H1 (cell line): ENCODE measurements at regions not wholly inside any gene's neighbourhood (a gene's known extent, or its start where the extent isn't known, plus 50 kb on each side); places are given as distances from the start of the nearest gene placed in this dataset.

Experiments used
- CTCF ChIA-PET: fragments of 300-600 bp; sonication (Branson Sonifier 250); formaldehyde crosslinking; loops from one replicate; lab custom pipeline; 2021; ENCODE audit not compliant: partially characterized antibody; lab: Charles Lee
- POLR2A ChIA-PET: fragments of 300-600 bp; sonication (Branson Sonifier 250); formaldehyde crosslinking; loops from one replicate; lab custom pipeline; 2021; ENCODE audit warnings: inconsistent platforms; ENCODE audit not compliant: partially characterized antibody; lab: Charles Lee
- DNase-seq, 2 experiments: peaks; one replicate each; pipeline versions ENCODE4 v3.0.0 to v3.0.0-alpha.2; 2010 to 2022; ENCODE audit warnings: low spot score in 2 of 2, low read depth in 1 of 2, mixed read lengths in 1 of 2
- FAIRE-seq: peaks from 2 replicates; lab custom pipeline; 2011; peaks lifted over from hg19 to GRCh38; lab: Jason Lieb, UNC
- H2AFZ ChIP-seq: 2 replicates; pipeline ENCODE4 v1.8.1; 2012; ENCODE audit warnings: low read length, inconsistent platforms
- H2AK5ac ChIP-seq: 2 replicates; pipeline ENCODE4 v1.6.1; 2013; ENCODE audit warnings: low read depth, low read length
- H2BK120ac ChIP-seq: replicated peaks from 2 replicates; pipeline ENCODE3; 2013; ENCODE audit warnings: low read depth, low read length, inconsistent platforms
- H2BK12ac ChIP-seq: 2 replicates; pipeline ENCODE4 v1.6.1; 2013; ENCODE audit warnings: low read depth, low read length
- H2BK15ac ChIP-seq: 2 replicates; pipeline ENCODE4 v1.6.1; 2013; ENCODE audit warnings: low read length
- H2BK20ac ChIP-seq: 2 replicates; pipeline ENCODE4 v1.6.1; 2013; ENCODE audit warnings: low read length
- H2BK5ac ChIP-seq: 2 replicates; pipeline ENCODE4 v1.6.1; 2013; ENCODE audit warnings: low read depth, low read length
- H3K14ac ChIP-seq: 2 replicates; pipeline ENCODE4 v1.6.1; 2013; ENCODE audit warnings: inconsistent platforms; ENCODE audit not compliant: insufficient read length
- H3K18ac ChIP-seq: 2 replicates; pipeline ENCODE4 v1.6.1; 2013; ENCODE audit warnings: low read length; ENCODE audit errors: extremely low read depth
- H3K23ac ChIP-seq: 2 replicates; pipeline ENCODE4 v1.6.1; 2013; ENCODE audit warnings: inconsistent platforms; ENCODE audit not compliant: insufficient read length
- H3K23me2 ChIP-seq: 2 replicates; pipeline ENCODE4 v1.6.1; 2013; ENCODE audit warnings: low read depth, low read length
- H3K27ac ChIP-seq: 2 replicates; pipeline ENCODE4 v1.6.1; 2011; ENCODE audit warnings: low read depth, low read length, inconsistent platforms
- H3K27me3 ChIP-seq, 4 experiments: replicated peaks in 1 of 4; 1 replicate in 1 of 4; 2 replicates in 3 of 4; pipeline versions ENCODE4 v1.6.1 to v1.8.1; 2011 to 2013; ENCODE audit warnings: low read length in 3 of 4, mild to moderate bottlenecking in 3 of 4, inconsistent platforms in 2 of 4, mixed read lengths in 2 of 4, moderate library complexity in 1 of 4; ENCODE audit not compliant: control insufficient read depth in 3 of 4, insufficient read depth in 3 of 4; ENCODE audit errors: extremely low read depth in 1 of 4
- H3K36me3 ChIP-seq, 4 experiments: 2 replicates each; pipeline versions ENCODE4 v1.6.1 to v1.8.1; 2011 to 2013; ENCODE audit warnings: mild to moderate bottlenecking in 4 of 4, low read length in 3 of 4, moderate library complexity in 2 of 4, control low read depth in 1 of 4, inconsistent platforms in 1 of 4; ENCODE audit not compliant: insufficient read depth in 4 of 4, control insufficient read depth in 2 of 4
- H3K4ac ChIP-seq: replicated peaks from 2 replicates; pipeline ENCODE3; 2013; ENCODE audit warnings: low read length, low read depth, mixed read lengths, inconsistent platforms; ENCODE audit not compliant: insufficient read length
- H3K4me1 ChIP-seq, 4 experiments: replicated peaks in 1 of 4; 1 replicate in 1 of 4; 2 replicates in 3 of 4; pipeline versions ENCODE4 v1.6.1 to v1.8.1; 2011 to 2013; ENCODE audit warnings: low read length in 3 of 4, inconsistent platforms in 2 of 4, mixed read lengths in 1 of 4; ENCODE audit not compliant: insufficient read depth in 4 of 4, control insufficient read depth in 3 of 4
- H3K4me2 ChIP-seq, 2 experiments: 2 replicates each; pipeline versions ENCODE4 v1.6.1 to v1.8.1; 2011 to 2013; ENCODE audit warnings: low read depth in 2 of 2, low read length in 2 of 2, control low read depth in 1 of 2, inconsistent platforms in 1 of 2, mild to moderate bottlenecking in 1 of 2; ENCODE audit not compliant: insufficient read depth in 1 of 2
- H3K4me3 ChIP-seq, 4 experiments: fragments of 200-600, 300-600 bp in 1 of 4; sonication (generic), shearing (Covaris generic), sonication (Bioruptor Twin) in 1 of 4; 2 replicates each; pipeline versions ENCODE4 v1.5.1 to v1.8.1; 2011 to 2016; ENCODE audit warnings: low read length in 4 of 4, low read depth in 3 of 4, control low read depth in 2 of 4, inconsistent platforms in 2 of 4, mild to moderate bottlenecking in 2 of 4, mixed read lengths in 1 of 4, moderate library complexity in 1 of 4; ENCODE audit not compliant: insufficient read depth in 2 of 4; ENCODE audit errors: extremely low read depth in 1 of 4
- H3K56ac ChIP-seq: replicated peaks from 2 replicates; pipeline ENCODE3; 2013; ENCODE audit warnings: low read depth, mild to moderate bottlenecking, mixed read lengths, low read length, inconsistent platforms; ENCODE audit not compliant: insufficient read length
- H3K79me1 ChIP-seq: 2 replicates; pipeline ENCODE4 v1.6.1; 2013; ENCODE audit warnings: low read depth, low read length, control low read depth
- H3K79me2 ChIP-seq, 2 experiments: 2 replicates each; pipeline versions ENCODE4 v1.6.1 to v1.8.1; 2012 to 2013; ENCODE audit warnings: low read length in 2 of 2, mild to moderate bottlenecking in 2 of 2, inconsistent platforms in 1 of 2; ENCODE audit not compliant: insufficient read depth in 2 of 2, control insufficient read depth in 1 of 2
- H3K9ac ChIP-seq, 4 experiments: replicated peaks in 1 of 4; 1 replicate in 1 of 4; 2 replicates in 3 of 4; pipeline versions ENCODE4 v1.6.1 to v1.8.1; 2011 to 2013; ENCODE audit warnings: low read depth in 3 of 4, low read length in 3 of 4, control low read depth in 2 of 4, mild to moderate bottlenecking in 2 of 4, moderate library complexity in 2 of 4, inconsistent platforms in 1 of 4; ENCODE audit errors: extremely low read depth in 1 of 4
- H3K9me3 ChIP-seq, 2 experiments: 2 replicates each; pipeline versions ENCODE4 v1.6.1 to v1.8.1; 2012 to 2013; ENCODE audit warnings: mild to moderate bottlenecking in 2 of 2, moderate library complexity in 2 of 2, control low read depth in 1 of 2, inconsistent platforms in 1 of 2, low read depth in 1 of 2, low read length in 1 of 2, mixed read lengths in 1 of 2; ENCODE audit not compliant: insufficient read depth in 2 of 2
- H4K20me1 ChIP-seq, 2 experiments: replicated peaks in 1 of 2; 2 replicates each; pipeline versions ENCODE3 to v1.8.1; 2011 to 2013; ENCODE audit warnings: inconsistent platforms in 2 of 2, low read length in 2 of 2, mild to moderate bottlenecking in 1 of 2; ENCODE audit not compliant: insufficient read depth in 2 of 2, control insufficient read depth in 1 of 2
- H4K5ac ChIP-seq: 2 replicates; pipeline ENCODE4 v1.6.1; 2013; ENCODE audit warnings: low read length, low read depth, mixed read lengths, inconsistent platforms; ENCODE audit not compliant: insufficient read length
- H4K8ac ChIP-seq: 2 replicates; pipeline ENCODE4 v1.8.0; 2013; ENCODE audit warnings: mild to moderate bottlenecking, moderate library complexity, low read length, inconsistent platforms; ENCODE audit not compliant: insufficient read depth; ENCODE audit errors: extremely low read depth
- H4K91ac ChIP-seq: replicated peaks from 2 replicates; pipeline ENCODE3; 2013; ENCODE audit warnings: low read length, mixed read lengths, inconsistent platforms; ENCODE audit not compliant: insufficient read length
- BRCA1 ChIP-seq: IDR thresholded peaks from 2 replicates; pipeline ENCODE4 v1.6.1; 2012; ENCODE audit warnings: low read depth, low read length, improper control_type of control experiment
- CTCF ChIP-seq, 3 experiments: IDR thresholded peaks; 1 replicate in 2 of 3; 2 replicates in 1 of 3; pipeline versions ENCODE4 v1.5.1 to v1.6.1; 2011; ENCODE audit warnings: low read length in 3 of 3, mild to moderate bottlenecking in 3 of 3, inconsistent platforms in 2 of 3, low read depth in 1 of 3, moderate library complexity in 1 of 3; ENCODE audit not compliant: insufficient read depth in 1 of 3; ENCODE audit errors: control extremely low read depth in 1 of 3
- EGR1 ChIP-seq: IDR thresholded peaks from 2 replicates; pipeline ENCODE4 v1.6.1; 2011; ENCODE audit warnings: low read depth, low read length, borderline replicate concordance
- NANOG ChIP-seq: IDR thresholded peaks from 2 replicates; pipeline ENCODE4 v1.6.1; 2011; ENCODE audit warnings: low read length, low read depth, mild to moderate bottlenecking, inconsistent platforms; ENCODE audit not compliant: insufficient read depth, poor library complexity, severe bottlenecking
- POLR2AphosphoS5 ChIP-seq: IDR thresholded peaks from 2 replicates; pipeline ENCODE4 v1.6.1; 2011; ENCODE audit warnings: low read depth, low read length
- RAD21 ChIP-seq, 2 experiments: IDR thresholded peaks in 1 of 2; conservative IDR thresholded peaks in 1 of 2; 2 replicates each; pipeline ENCODE4 v1.6.1; 2011; ENCODE audit warnings: low read depth in 2 of 2, low read length in 2 of 2, improper control_type of control experiment in 1 of 2, inconsistent platforms in 1 of 2, mild to moderate bottlenecking in 1 of 2, moderate library complexity in 1 of 2
- SP4 ChIP-seq: IDR thresholded peaks from 2 replicates; pipeline ENCODE4 v1.6.1; 2012; ENCODE audit warnings: low read length, inconsistent platforms
- WGBS, 2 experiments: shearing (Covaris generic) in 1 of 2; methylation state at CpG; one replicate each; pipeline versions ENCODE4 v1.1.6 to v1.1.7; 2013 to 2015; ENCODE audit warnings: low lambda C conversion rate in 2 of 2, mixed read lengths in 2 of 2, inconsistent platforms in 1 of 2, low coverage in 1 of 2, missing lambda C conversion rate in 1 of 2; ENCODE audit not compliant: insufficient replicate concordance in 2 of 2, insufficient coverage in 1 of 2, insufficient read length in 1 of 2; ENCODE audit errors: extremely low coverage in 1 of 2, missing lambda C conversion rate in 1 of 2; 5-methylcytosine and 5-hydroxymethylcytosine counted together
- TF ChIP-seq, protein P1 (sequence below): IDR thresholded peaks from 2 replicates; pipeline ENCODE4 v1.6.1; 2011; ENCODE audit warnings: low read length, improper control_type of control experiment

DNA sequence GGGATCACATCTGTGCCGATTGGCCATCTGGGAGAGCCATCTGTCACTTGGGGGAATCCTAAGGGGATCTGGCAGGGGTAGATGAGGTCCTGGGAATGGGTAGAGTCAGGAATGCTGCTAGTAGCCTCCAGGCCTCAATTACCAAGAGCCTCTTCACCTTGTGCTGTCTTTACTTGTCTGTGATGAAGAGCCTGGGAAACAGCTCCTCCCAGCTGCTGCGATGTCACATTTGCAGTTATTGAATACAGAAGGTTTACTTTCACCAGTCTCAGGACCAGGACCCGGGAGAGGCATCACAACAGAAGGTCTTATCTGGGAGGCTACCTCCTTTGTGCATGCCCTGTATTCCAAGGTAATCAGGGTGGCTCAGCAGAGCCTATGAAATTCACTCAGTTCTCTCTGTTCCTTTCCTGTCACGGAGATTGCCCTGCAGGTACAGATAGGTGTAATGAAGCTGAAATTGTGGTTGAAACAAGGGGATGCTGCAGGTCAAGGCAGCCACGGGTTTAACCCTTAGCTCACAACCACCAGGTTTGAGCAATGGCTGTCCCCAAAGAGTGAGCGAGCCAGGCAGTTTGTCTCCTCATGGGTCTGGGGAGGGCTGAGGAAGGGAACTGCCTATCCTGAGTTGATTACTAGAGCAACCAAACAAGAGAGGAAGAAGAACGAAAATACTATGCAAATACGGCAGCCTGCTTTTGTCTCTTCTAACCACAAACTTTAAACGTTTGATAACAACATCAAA, 298.9 kb upstream of the RORA start:
- Histone ChIP-seq H3K23ac (no peak overlapping the region), H4K5ac (no peak overlapping the region), H3K79me1 (no peaks in the 10 kb centered on the region), H3K9me3 (no peaks in the 10 kb centered on the region), H3K4ac (no peak overlapping the region), H4K20me1 (no peaks in the 10 kb centered on the region), H2BK120ac (no peak overlapping the region), H3K4me3 (no peak overlapping the region), H4K91ac (no peak overlapping the region), H2AFZ (peak overlapping the region; percentile 97), H2BK5ac (peak overlapping the region; percentile 49; the same call in 1 of the 2 replicates), H3K56ac (no peak overlapping the region), H3K14ac (no peak overlapping the region), H3K27me3 (no peaks in the 10 kb centered on the region), H3K9ac (peak overlapping the region in 1 of 4 experiments; percentile 31; a peak in 1 of 7 replicates), H2BK20ac (0 out of 2 replicates have a peak overlapping the region, but pooled peaks have one; percentile 15), H3K4me1 (peaks cover 6 to 9% (median 6%) of the 10 kb centered on the region in 4 experiments; a peak in 6 of 7 replicates), H3K4me2 (peak overlapping the region; percentile 50 to 52), H3K18ac (no peak overlapping the region), H2BK12ac (peak overlapping the region; percentile 54; the same call in 1 of the 2 replicates), H2BK15ac (peak overlapping the region; percentile 19; the same call in 1 of the 2 replicates), H3K36me3 (no peaks in the 10 kb centered on the region; a peak in 1 of 8 replicates), H3K79me2 (no peaks in the 10 kb centered on the region), H3K27ac (no peak overlapping the region), H2AK5ac (no peak overlapping the region), H4K8ac (no peak overlapping the region), H3K23me2 (no peaks in the 10 kb centered on the region; the same call in 1 of the 2 replicates)
- ChIA-PET CTCF (interaction anchor here (0.6 to 1.3 kb wide), 6 partner anchors 9 to 359 kb away, joined by 3 read pairs; no protein-coding TSS in a partner anchor), POLR2A (no interaction called here)
- DNase-seq (peak in 1 of 2 experiments; percentile 45), FAIRE-seq (peak; percentile 7)
- WGBS, 2 experiments: 66% methylated on average over 9 of the region's 9 CpGs; no CpG with 5 or more reads in 1 of the 2 experiments
- TF ChIP-seq CTCF (IDR thresholded peaks at IDR 0.05; ENCODE audit: control extremely low read depth in 1 of 3, insufficient read depth in 1 of 3, low read depth in 1 of 3, low read length in 3 of 3) (peak in 1 of 3 experiments; percentile 23; a peak in 1 of 4 replicates), RAD21 (IDR thresholded peaks at IDR 0.05 in 1 of 2, conservative IDR thresholded peaks at IDR 0.05 in 1 of 2; ENCODE audit: low read depth in 2 of 2, low read length in 2 of 2) (peak; percentile 26 to 37), NANOG (no peak), EGR1 (no peak), POLR2AphosphoS5 (no peak), BRCA1 (no peak), SP4 (no peak)
- TF ChIP-seq, protein P1, sequence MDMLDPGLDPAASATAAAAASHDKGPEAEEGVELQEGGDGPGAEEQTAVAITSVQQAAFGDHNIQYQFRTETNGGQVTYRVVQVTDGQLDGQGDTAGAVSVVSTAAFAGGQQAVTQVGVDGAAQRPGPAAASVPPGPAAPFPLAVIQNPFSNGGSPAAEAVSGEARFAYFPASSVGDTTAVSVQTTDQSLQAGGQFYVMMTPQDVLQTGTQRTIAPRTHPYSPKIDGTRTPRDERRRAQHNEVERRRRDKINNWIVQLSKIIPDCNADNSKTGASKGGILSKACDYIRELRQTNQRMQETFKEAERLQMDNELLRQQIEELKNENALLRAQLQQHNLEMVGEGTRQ: no peak
